SK-N-SH (cell line): ENCODE measurements at regions not wholly inside any gene's neighbourhood (a gene's known extent, or its start where the extent isn't known, plus 50 kb on each side); places are given as distances from the start of the nearest gene placed in this dataset.

Source experiments
- CTCF ChIA-PET: fragments of 300-600, 350-600 bp; formaldehyde crosslinking; extraction: SDS; loops from one replicate; lab custom pipeline; 2021; lab: Yijun Ruan, JAX
- POLR2A ChIA-PET: fragments of 350-600 bp; sonication (Branson Sonifier 250); formaldehyde crosslinking; extraction: SDS; loops from one replicate; lab custom pipeline; 2020; ENCODE audit warnings: antibody characterized with exemption, inconsistent platforms; lab: Yijun Ruan, JAX
- DNase-seq: peaks from one replicate; pipeline ENCODE4 v3.0.0; 2012
- H2AFZ ChIP-seq: fragments of 200-600 bp; sonication (generic); 2 replicates; pipeline ENCODE4 v1.8.1; 2016; ENCODE audit warnings: antibody characterized with exemption, mild to moderate bottlenecking, low read depth
- H3F3A ChIP-seq: fragments of 200-600 bp; sonication (generic); replicated peaks from 2 replicates; pipeline ENCODE3; 2016; ENCODE audit warnings: antibody characterized with exemption, mild to moderate bottlenecking; ENCODE audit not compliant: insufficient read depth
- H3K27ac ChIP-seq, 2 experiments: fragments of 200-500 bp in 1 of 2; fragments of 200-600 bp in 1 of 2; sonication (Bioruptor generic) in 1 of 2; sonication (generic), shearing (Covaris generic) in 1 of 2; 2 replicates each; pipeline versions ENCODE4 v1.5.1 to v1.6.1; 2014 to 2016; ENCODE audit warnings: low read depth in 2 of 2, inconsistent platforms in 1 of 2, low read length in 1 of 2, mild to moderate bottlenecking in 1 of 2, mixed read lengths in 1 of 2
- H3K27me3 ChIP-seq: fragments of 200-600 bp; sonication (generic), shearing (Covaris generic); 2 replicates; pipeline ENCODE4 v1.6.1; 2016; ENCODE audit warnings: mixed run types; ENCODE audit not compliant: insufficient read depth
- H3K36me3 ChIP-seq, 2 experiments: fragments of 200-500 bp in 1 of 2; fragments of 200-600 bp in 1 of 2; sonication (Bioruptor generic) in 1 of 2; sonication (generic) in 1 of 2; replicated peaks in 1 of 2; 2 replicates each; pipeline versions ENCODE3 to v1.5.1; 2014 to 2016; ENCODE audit warnings: low read length in 1 of 2, mild to moderate bottlenecking in 1 of 2; ENCODE audit not compliant: insufficient read depth in 2 of 2, control insufficient read depth in 1 of 2
- H3K4me1 ChIP-seq, 2 experiments: fragments of 200-500 bp in 1 of 2; fragments of 200-600 bp in 1 of 2; sonication (Bioruptor generic) in 1 of 2; sonication (generic), shearing (Covaris generic) in 1 of 2; 2 replicates each; pipeline versions ENCODE4 v1.5.1 to v1.6.1; 2014 to 2016; ENCODE audit warnings: low read depth in 1 of 2, low read length in 1 of 2, mixed run types in 1 of 2; ENCODE audit not compliant: insufficient read depth in 2 of 2, control insufficient read depth in 1 of 2
- H3K4me2 ChIP-seq: fragments of 200-600 bp; sonication (generic), shearing (Covaris generic); 2 replicates; pipeline ENCODE4 v1.6.1; 2017; ENCODE audit warnings: mixed run types
- H3K4me3 ChIP-seq, 2 experiments: fragments of 200-500 bp in 1 of 2; fragments of 200-600 bp in 1 of 2; sonication (Bioruptor generic) in 1 of 2; sonication (generic), shearing (Covaris generic) in 1 of 2; 2 replicates each; pipeline versions ENCODE4 v1.5.1 to v1.8.1; 2014 to 2016; ENCODE audit warnings: low read depth in 2 of 2, inconsistent platforms in 1 of 2, low read length in 1 of 2, mild to moderate bottlenecking in 1 of 2, mixed read lengths in 1 of 2, moderate library complexity in 1 of 2
- H3K79me2 ChIP-seq: fragments of 200-600 bp; sonication (generic); 2 replicates; pipeline ENCODE4 v1.8.1; 2017; ENCODE audit warnings: mild to moderate bottlenecking; ENCODE audit not compliant: insufficient read depth
- H3K9ac ChIP-seq: fragments of 200-600 bp; sonication (generic); 2 replicates; pipeline ENCODE4 v1.6.1; 2017; ENCODE audit warnings: mixed run types
- H3K9me2 ChIP-seq: fragments of 200-600 bp; sonication (generic); 2 replicates; pipeline ENCODE4 v1.6.1; 2017; ENCODE audit warnings: mixed run types
- H3K9me3 ChIP-seq: fragments of 200-600 bp; sonication (generic); 2 replicates; pipeline ENCODE4 v1.6.1; 2017; ENCODE audit warnings: mixed run types, mild to moderate bottlenecking, moderate library complexity
- H4K20me1 ChIP-seq: fragments of 200-600 bp; sonication (generic); 2 replicates; pipeline ENCODE4 v1.6.1; 2017; ENCODE audit warnings: mild to moderate bottlenecking, mixed run types; ENCODE audit not compliant: insufficient read depth
- CHD2 ChIP-seq: fragments of 150-350 bp; IDR thresholded peaks from 2 replicates; pipeline ENCODE4 v1.6.1; 2018; ENCODE audit warnings: low read length; ENCODE audit not compliant: partially characterized antibody
- EZH2phosphoT487 ChIP-seq: fragments of 200-600 bp; sonication (generic); IDR thresholded peaks from 2 replicates; pipeline ENCODE4 v1.6.1; 2017; ENCODE audit warnings: low read depth, mixed run types, mild to moderate bottlenecking, antibody characterized with exemption, moderate library complexity, borderline replicate concordance
- FOXJ3 ChIP-seq: sonication (generic); formaldehyde crosslinking; IDR thresholded peaks from 2 replicates; pipeline ENCODE4 v1.5.1; 2020; ENCODE audit warnings: mild to moderate bottlenecking, missing genetic modification reagents
- GABPA ChIP-seq: IDR thresholded peaks from 2 replicates; pipeline ENCODE4 v1.4.0; 2012; ENCODE audit warnings: low read depth, mild to moderate bottlenecking
- GATA2 ChIP-seq: sonication (generic); formaldehyde crosslinking; IDR thresholded peaks from 2 replicates; pipeline ENCODE4 v1.5.0; 2020; ENCODE audit warnings: mild to moderate bottlenecking, missing genetic modification reagents
- MXI1 ChIP-seq: IDR thresholded peaks from 2 replicates; pipeline ENCODE4 v1.6.1; 2012; ENCODE audit warnings: mild to moderate bottlenecking, low read depth, low read length, improper control_type of control experiment
- RAD21 ChIP-seq: IDR thresholded peaks from 2 replicates; pipeline ENCODE4 v1.6.1; 2012; ENCODE audit warnings: mild to moderate bottlenecking, low read length
- RCOR1 ChIP-seq: fragments of 150-350 bp; IDR thresholded peaks from 2 replicates; pipeline ENCODE4 v1.6.1; 2017; ENCODE audit warnings: antibody characterized with exemption, low read length
- RXRA ChIP-seq: IDR thresholded peaks from 2 replicates; pipeline ENCODE4 v1.4.0; 2012; ENCODE audit warnings: low read depth, mild to moderate bottlenecking, borderline replicate concordance
- TEAD4 ChIP-seq: IDR thresholded peaks from 2 replicates; pipeline ENCODE4 v1.4.0; 2012; ENCODE audit warnings: mild to moderate bottlenecking, borderline replicate concordance; ENCODE audit not compliant: insufficient read depth
- ZBTB33 ChIP-seq: IDR thresholded peaks from 2 replicates; pipeline ENCODE4 v1.4.0; 2012; ENCODE audit warnings: low read depth, borderline replicate concordance
- WGBS: methylation state at CpG from one replicate; pipeline ENCODE4 v1.1.6; 2017; ENCODE audit warnings: low lambda C conversion rate; 5-methylcytosine and 5-hydroxymethylcytosine counted together
- TF ChIP-seq, protein P1 (sequence below): IDR thresholded peaks from 2 replicates; pipeline ENCODE4; 2012
- TF ChIP-seq, protein P2 (sequence below): IDR thresholded peaks from 2 replicates; pipeline ENCODE4 v1.4.0; 2012; ENCODE audit warnings: low read depth, borderline replicate concordance
- TF ChIP-seq, protein P3 (sequence below): fragments of 150-350 bp; IDR thresholded peaks from 2 replicates; pipeline ENCODE4 v1.6.1; 2017; ENCODE audit warnings: antibody characterized with exemption, low read length, low read depth, borderline replicate concordance

DNA sequence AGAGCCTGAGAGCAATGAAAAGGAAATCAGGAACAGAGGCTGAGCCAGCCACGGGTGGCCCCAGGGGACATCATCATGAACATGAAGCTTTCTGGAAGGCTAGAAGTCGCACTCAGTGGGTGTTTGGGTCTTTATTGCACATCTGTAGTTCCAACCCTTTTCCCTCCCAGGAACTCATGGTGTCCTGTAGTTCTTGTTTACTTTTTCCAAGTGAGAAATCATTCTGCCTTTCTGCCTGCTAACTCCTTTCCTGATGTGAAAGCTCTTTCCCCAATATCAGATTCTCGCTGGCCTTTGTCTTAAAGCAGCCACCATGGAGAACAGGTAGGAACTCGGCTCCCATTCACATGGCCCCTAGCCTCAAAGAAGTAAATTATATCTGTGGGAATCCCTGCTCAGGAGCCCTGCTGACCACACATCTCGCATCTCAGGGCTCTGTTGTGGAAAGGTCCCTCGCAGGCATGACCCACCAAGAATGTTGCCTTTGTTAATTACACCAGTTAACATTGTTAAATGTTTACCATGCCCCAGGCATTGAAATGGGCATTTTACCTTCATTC is 542.7 kb downstream of the TNS3 start:
- Histone ChIP-seq H3K4me1 (peaks cover 0 to 30% of the 10 kb centered on the region in 2 experiments; a peak in 1 of 4 replicates), H3K79me2 (no peaks in the 10 kb centered on the region), H3K27ac (no peak overlapping the region; a peak in 1 of 4 replicates)
- CTCF ChIA-PET = no interaction called here
- TF ChIP-seq, protein P1, sequence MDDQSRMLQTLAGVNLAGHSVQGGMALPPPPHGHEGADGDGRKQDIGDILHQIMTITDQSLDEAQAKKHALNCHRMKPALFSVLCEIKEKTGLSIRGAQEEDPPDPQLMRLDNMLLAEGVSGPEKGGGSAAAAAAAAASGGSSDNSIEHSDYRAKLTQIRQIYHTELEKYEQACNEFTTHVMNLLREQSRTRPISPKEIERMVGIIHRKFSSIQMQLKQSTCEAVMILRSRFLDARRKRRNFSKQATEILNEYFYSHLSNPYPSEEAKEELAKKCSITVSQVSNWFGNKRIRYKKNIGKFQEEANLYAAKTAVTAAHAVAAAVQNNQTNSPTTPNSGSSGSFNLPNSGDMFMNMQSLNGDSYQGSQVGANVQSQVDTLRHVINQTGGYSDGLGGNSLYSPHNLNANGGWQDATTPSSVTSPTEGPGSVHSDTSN = no peak
- TF ChIP-seq GATA2 (CRISPR knock-in tag) (no peak), FOXJ3 (CRISPR knock-in tag) (no peak), CHD2 (no peak)
- TF ChIP-seq, protein P2, sequence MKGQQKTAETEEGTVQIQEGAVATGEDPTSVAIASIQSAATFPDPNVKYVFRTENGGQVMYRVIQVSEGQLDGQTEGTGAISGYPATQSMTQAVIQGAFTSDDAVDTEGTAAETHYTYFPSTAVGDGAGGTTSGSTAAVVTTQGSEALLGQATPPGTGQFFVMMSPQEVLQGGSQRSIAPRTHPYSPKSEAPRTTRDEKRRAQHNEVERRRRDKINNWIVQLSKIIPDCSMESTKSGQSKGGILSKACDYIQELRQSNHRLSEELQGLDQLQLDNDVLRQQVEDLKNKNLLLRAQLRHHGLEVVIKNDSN = no peak
- TF ChIP-seq, all 33 proteins: peak for 0
- Histone ChIP-seq H4K20me1 (no peaks in the 10 kb centered on the region), H3K36me3 (no peaks in the 10 kb centered on the region), H2AFZ (no peak overlapping the region; the same call in 1 of the 2 replicates), H3K4me3 (no peak overlapping the region), H3K4me2 (no peak overlapping the region; the same call in 1 of the 2 replicates), H3K9me2 (no peaks in the 10 kb centered on the region), H3K9ac (no peak overlapping the region), H3K9me3 (no peaks in the 10 kb centered on the region), H3K27me3 (no peaks in the 10 kb centered on the region), H3F3A (no peaks in the 10 kb centered on the region)
- POLR2A ChIA-PET = no interaction called here
- DNase-seq = no peak
- WGBS = 52% methylated on average over 5 of the region's 6 CpGs

GRCh38 chr7:47038621-47039020 is 543.3 kb downstream of the TNS3 start:
- TF ChIP-seq RAD21 = no peak
- no peak for TF ChIP-seq ZBTB33
- TF ChIP-seq, protein P3, sequence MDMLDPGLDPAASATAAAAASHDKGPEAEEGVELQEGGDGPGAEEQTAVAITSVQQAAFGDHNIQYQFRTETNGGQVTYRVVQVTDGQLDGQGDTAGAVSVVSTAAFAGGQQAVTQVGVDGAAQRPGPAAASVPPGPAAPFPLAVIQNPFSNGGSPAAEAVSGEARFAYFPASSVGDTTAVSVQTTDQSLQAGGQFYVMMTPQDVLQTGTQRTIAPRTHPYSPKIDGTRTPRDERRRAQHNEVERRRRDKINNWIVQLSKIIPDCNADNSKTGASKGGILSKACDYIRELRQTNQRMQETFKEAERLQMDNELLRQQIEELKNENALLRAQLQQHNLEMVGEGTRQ = no peak
- TF ChIP-seq MXI1 = no peak
- TF ChIP-seq GABPA = no peak
- no peak for TF ChIP-seq EZH2phosphoT487
- TF ChIP-seq RXRA = no peak
- no peak for TF ChIP-seq TEAD4
- no peak for TF ChIP-seq RCOR1
- H3K27me3 ChIP-seq = no peaks in the 10 kb centered on the region
- POLR2A ChIA-PET = no interaction called here

More at GRCh38 chr7:47038621-47039020, 543.3 kb downstream of the TNS3 start:
- H3K27ac ChIP-seq = no peak overlapping the region
- H3K79me2 ChIP-seq = no peaks in the 10 kb centered on the region
- no peak overlapping the region for H3K4me2 ChIP-seq
- DNase-seq = no peak
- no peaks in the 10 kb centered on the region for H3K9me2 ChIP-seq
- no peaks in the 10 kb centered on the region for H4K20me1 ChIP-seq
- peaks cover 0 to 30% of the 10 kb centered on the region in 2 experiments; a peak in 1 of 4 replicates for H3K4me1 ChIP-seq
- H3K9me3 ChIP-seq = no peaks in the 10 kb centered on the region
- H3F3A ChIP-seq = no peaks in the 10 kb centered on the region
- H3K9ac ChIP-seq = no peak overlapping the region
- CTCF ChIA-PET = no interaction called here
- WGBS = 81% methylated on average over 6 of the region's 6 CpGs
- no peak overlapping the region for H3K4me3 ChIP-seq
- no peak overlapping the region for H2AFZ ChIP-seq
- no peaks in the 10 kb centered on the region for H3K36me3 ChIP-seq
